ENCODE measurements at regions not wholly inside any gene's neighbourhood (a gene's known extent, or its start where the extent isn't known, plus 50 kb on each side); places are given as distances from the start of the nearest gene placed in this dataset.
"Not testable (repeated sequence)": the region's sequence is repeated elsewhere in the genome, so short reads cannot be mapped to it uniquely, and the experiment has no call there.

DNA sequence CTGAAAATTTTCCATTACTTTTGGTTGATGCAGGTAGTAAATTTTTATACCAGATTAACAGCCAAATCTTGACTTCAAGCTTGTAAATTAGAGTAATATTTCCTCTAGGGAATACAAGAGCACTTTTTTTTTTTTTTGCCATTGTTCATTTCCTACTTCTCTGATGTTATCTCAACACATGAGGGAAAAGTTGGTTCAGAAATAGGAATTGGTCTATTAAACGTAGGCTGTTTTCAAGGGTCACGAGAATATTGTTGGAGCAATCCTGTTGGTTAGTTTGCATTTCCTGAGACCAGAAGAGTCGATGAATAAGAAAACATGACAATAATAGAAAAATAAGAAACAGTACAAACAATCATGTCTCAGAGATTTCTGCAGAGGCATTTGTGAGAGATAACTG is 453.9 kb upstream of the CCDC179 start:
- DNase-seq, result no peak
- Histone ChIP-seq H3K36me3 (ENCODE audit: insufficient read depth, low read length) (no peaks in the 10 kb centered on the region), H3K4me3 (ENCODE audit: low read length) (no peak overlapping the region), H3K4me1 (ENCODE audit: insufficient read depth, low read length) (no peaks in the 10 kb centered on the region), H3K9me3 (ENCODE audit: low read length) (no peaks in the 10 kb centered on the region), H3K27me3 (ENCODE audit: insufficient read depth, low read length, poor library complexity, severe bottlenecking) (no peaks in the 10 kb centered on the region), H3K27ac (ENCODE audit: low read depth, low read length) (no peak overlapping the region)
- Mint-ChIP-seq H3K27ac (no peak overlapping the region), H3K9me3 (peaks cover 0 to 23% (median 11%) of the 10 kb centered on the region in 5 donors), H3K4me3 (no peak overlapping the region), H3K4me1 (no peaks in the 10 kb centered on the region), H3K27me3 (no peaks in the 10 kb centered on the region), H3K36me3 (no peaks in the 10 kb centered on the region)
- POLR2A ChIA-PET, result no interaction called here
- CTCF ChIA-PET, result no interaction called here

DNA sequence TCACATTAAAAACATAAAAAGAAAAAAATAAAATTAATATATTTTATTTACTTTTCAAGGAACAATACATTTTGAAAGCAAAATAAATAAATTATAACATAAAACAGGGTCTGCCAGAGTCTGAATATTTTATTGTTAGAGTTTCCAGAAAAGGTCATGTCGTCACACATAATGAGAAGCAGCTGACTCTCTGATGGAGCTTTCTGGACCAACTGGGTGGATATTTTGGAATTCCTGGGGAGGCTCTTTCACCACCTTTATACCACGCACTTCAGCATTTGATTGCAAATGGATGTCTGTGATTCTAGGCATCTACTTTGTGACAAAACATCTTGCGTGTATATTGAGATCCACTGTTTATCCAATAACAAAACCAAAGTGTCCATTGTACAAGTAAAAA is 455.0 kb upstream of the CCDC179 start:
- ChIA-PET CTCF (no interaction called here), POLR2A (no interaction called here)
- H3K36me3 ChIP-seq (ENCODE audit: insufficient read depth, low read length), result no peaks in the 10 kb centered on the region
- H3K4me1 ChIP-seq (ENCODE audit: insufficient read depth, low read length), result no peaks in the 10 kb centered on the region
- no peak overlapping the region for H3K27ac ChIP-seq (ENCODE audit: low read depth, low read length)
- peaks cover 6 to 28% (median 9%) of the 10 kb centered on the region in 5 donors for H3K9me3 Mint-ChIP-seq
- no peaks in the 10 kb centered on the region for H3K27me3 ChIP-seq (ENCODE audit: insufficient read depth, low read length, poor library complexity, severe bottlenecking)
- no peaks in the 10 kb centered on the region for H3K27me3 Mint-ChIP-seq
- no peak overlapping the region for H3K4me3 ChIP-seq (ENCODE audit: low read length)
- no peak overlapping the region for H3K27ac Mint-ChIP-seq
- H3K4me3 Mint-ChIP-seq, result no peak overlapping the region
- DNase-seq, result no peak
- H3K36me3 Mint-ChIP-seq, result no peaks in the 10 kb centered on the region
- no peaks in the 10 kb centered on the region for H3K4me1 Mint-ChIP-seq
- H3K9me3 ChIP-seq (ENCODE audit: low read length), result no peaks in the 10 kb centered on the region

DNA sequence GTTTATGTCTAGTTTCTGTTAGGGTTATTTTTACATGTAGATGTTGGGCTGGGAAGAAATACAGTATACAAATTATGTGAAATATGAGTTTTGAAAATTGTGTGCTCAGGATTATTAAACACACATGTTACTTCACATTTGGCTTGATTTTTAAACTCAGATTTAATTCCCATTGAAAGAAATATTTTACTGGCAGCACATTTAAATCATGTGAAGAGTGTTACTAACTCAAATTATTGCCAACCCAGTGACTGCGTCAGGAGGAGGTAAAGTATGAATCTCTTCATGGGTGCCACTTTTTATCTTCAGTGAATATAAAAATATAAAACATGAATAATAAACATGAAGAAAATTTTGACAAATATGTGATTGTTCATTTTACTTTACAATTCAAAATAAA is 457.5 kb upstream of the CCDC179 start:
- H3K4me1 Mint-ChIP-seq, result no peaks in the 10 kb centered on the region

DNA sequence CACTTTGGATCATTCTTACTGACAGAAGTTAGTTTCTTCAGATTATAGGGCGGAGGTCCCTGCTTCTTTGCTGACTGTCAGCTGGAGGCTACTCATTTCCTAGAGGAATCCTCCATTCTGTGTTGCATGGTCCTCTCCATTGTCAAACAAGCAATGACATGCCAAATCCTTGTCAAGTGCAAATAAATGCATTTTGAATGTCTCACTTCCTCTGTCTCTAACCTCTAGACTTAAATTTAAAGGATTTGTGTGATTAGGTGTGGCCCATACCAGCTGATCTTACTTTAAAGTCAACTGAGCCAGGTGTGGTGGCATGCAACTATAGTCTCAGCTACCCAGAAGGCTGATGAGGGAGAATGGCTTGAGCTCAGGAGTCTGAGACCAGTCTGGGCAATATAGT is 458.4 kb upstream of the CCDC179 start:
- Histone ChIP-seq H3K27me3 (ENCODE audit: insufficient read depth, low read length, poor library complexity, severe bottlenecking) (no peaks in the 10 kb centered on the region), H3K27ac (ENCODE audit: low read depth, low read length) (no peak overlapping the region), H3K9me3 (ENCODE audit: low read length) (no peaks in the 10 kb centered on the region), H3K36me3 (ENCODE audit: insufficient read depth, low read length) (no peaks in the 10 kb centered on the region), H3K4me1 (ENCODE audit: insufficient read depth, low read length) (no peaks in the 10 kb centered on the region), H3K4me3 (ENCODE audit: low read length) (no peak overlapping the region)
- CTCF ChIA-PET, result no interaction called here
- DNase-seq, result no peak
- Mint-ChIP-seq H3K4me1 (no peaks in the 10 kb centered on the region), H3K9me3 (peaks cover 9 to 27% (median 16%) of the 10 kb centered on the region in 5 donors), H3K27me3 (no peaks in the 10 kb centered on the region), H3K4me3 (no peak overlapping the region), H3K27ac (no peak overlapping the region), H3K36me3 (no peaks in the 10 kb centered on the region)
- POLR2A ChIA-PET, result no interaction called here

More for the DNA sequence above, 457.5 kb upstream of the CCDC179 start:
- Mint-ChIP-seq H3K9me3 (peaks cover 11 to 24% (median 15%) of the 10 kb centered on the region in 5 donors), H3K27me3 (no peaks in the 10 kb centered on the region), H3K36me3 (no peaks in the 10 kb centered on the region), H3K4me3 (no peak overlapping the region), H3K27ac (no peak overlapping the region)
- ChIA-PET POLR2A (no interaction called here), CTCF (no interaction called here)
- Histone ChIP-seq H3K9me3 (ENCODE audit: low read length) (no peaks in the 10 kb centered on the region), H3K36me3 (ENCODE audit: insufficient read depth, low read length) (no peaks in the 10 kb centered on the region), H3K27ac (ENCODE audit: low read depth, low read length) (no peak overlapping the region), H3K4me3 (ENCODE audit: low read length) (no peak overlapping the region), H3K4me1 (ENCODE audit: insufficient read depth, low read length) (no peaks in the 10 kb centered on the region), H3K27me3 (ENCODE audit: insufficient read depth, low read length, poor library complexity, severe bottlenecking) (no peaks in the 10 kb centered on the region)
- no peak for DNase-seq

DNA sequence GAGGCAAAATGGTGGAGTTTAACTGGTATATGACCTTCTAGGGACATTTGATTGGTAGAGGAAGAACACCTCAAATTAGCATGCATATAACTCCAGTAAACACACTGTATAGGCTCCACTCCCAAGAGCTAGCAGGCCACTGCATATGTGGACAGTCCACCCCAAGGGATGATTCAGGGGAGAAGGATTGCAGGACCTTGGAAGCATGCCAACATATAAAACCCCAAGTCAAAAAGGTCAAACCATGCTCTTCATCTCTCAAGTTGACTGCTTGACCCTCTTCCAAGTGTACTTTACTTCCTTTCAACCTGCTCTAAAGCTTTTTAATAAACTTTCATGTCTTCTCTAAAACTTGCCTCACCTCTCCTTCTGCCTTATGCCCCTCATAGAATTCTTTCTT is 459.9 kb upstream of the CCDC179 start:
- Histone ChIP-seq H3K27me3 (ENCODE audit: insufficient read depth, low read length, poor library complexity, severe bottlenecking) (no peaks in the 10 kb centered on the region), H3K9me3 (ENCODE audit: low read length) (no peaks in the 10 kb centered on the region), H3K4me1 (ENCODE audit: insufficient read depth, low read length) (no peaks in the 10 kb centered on the region), H3K36me3 (ENCODE audit: insufficient read depth, low read length) (no peaks in the 10 kb centered on the region), H3K27ac (ENCODE audit: low read depth, low read length) (no peak overlapping the region), H3K4me3 (ENCODE audit: low read length) (no peak overlapping the region)
- H3K27me3 Mint-ChIP-seq, result no peaks in the 10 kb centered on the region
- ChIA-PET POLR2A (no interaction called here), CTCF (no interaction called here)
- no peaks in the 10 kb centered on the region for H3K4me1 Mint-ChIP-seq
- H3K27ac Mint-ChIP-seq, result no peak overlapping the region
- H3K4me3 Mint-ChIP-seq, result no peak overlapping the region
- H3K36me3 Mint-ChIP-seq, result no peaks in the 10 kb centered on the region
- peaks cover 10 to 30% (median 19%) of the 10 kb centered on the region in 5 donors for H3K9me3 Mint-ChIP-seq
- no peak for DNase-seq

DNA sequence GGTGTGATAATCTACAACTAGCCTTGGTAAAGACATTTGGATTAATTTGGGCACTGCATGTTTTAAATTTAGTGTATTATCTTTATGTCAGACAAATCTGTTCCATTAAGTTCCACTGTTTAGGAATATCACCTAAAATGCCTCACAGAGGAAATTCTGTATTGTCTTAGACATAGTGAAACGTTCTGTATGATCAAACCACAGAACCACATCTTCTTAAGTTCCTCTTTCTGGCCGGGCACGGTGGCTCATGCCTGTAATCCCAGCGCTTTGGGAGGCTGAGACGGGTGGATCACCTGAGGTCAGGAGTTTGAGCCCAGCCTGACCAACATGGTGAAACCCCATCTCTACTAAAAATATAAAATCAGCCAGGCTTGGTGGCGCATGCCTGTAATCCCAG is 475.3 kb upstream of the CCDC179 start:
- H3K36me3 Mint-ChIP-seq, CTCF ChIA-PET: not testable (repeated sequence)

DNA sequence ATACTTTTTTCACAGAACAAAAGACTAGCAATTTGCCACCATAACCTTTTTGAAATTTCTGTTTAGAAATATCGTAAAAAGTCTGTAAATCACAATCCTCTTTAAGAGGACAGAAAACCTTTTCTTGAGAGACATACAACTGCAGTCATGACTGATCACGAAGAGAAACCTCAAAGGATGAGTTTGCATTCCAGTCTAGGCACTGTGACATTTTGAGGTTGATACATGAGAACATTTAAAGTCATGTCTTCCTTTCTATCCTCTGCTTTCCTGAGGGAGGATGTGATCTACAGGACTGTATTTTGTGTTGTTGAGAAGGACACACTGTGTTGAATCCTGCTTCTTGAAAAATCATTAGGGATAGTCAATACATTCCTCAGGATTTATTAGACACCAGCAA is 476.7 kb upstream of the CCDC179 start:
- no peak overlapping the region for H3K4me3 Mint-ChIP-seq
- ChIA-PET CTCF (no interaction called here), POLR2A (no interaction called here)
- peaks cover 0 to 31% (median 2%) of the 10 kb centered on the region in 5 donors for H3K9me3 Mint-ChIP-seq
- no peak overlapping the region for H3K4me3 ChIP-seq (ENCODE audit: low read length)
- no peaks in the 10 kb centered on the region for H3K36me3 ChIP-seq (ENCODE audit: insufficient read depth, low read length)
- no peaks in the 10 kb centered on the region for H3K4me1 Mint-ChIP-seq
- H3K27me3 Mint-ChIP-seq, result no peaks in the 10 kb centered on the region
- H3K27ac Mint-ChIP-seq, result no peak overlapping the region
- DNase-seq, result no peak
- H3K4me1 ChIP-seq (ENCODE audit: insufficient read depth, low read length), result no peaks in the 10 kb centered on the region
- H3K9me3 ChIP-seq (ENCODE audit: low read length), result no peaks in the 10 kb centered on the region
- H3K36me3 Mint-ChIP-seq, result no peaks in the 10 kb centered on the region
- no peaks in the 10 kb centered on the region for H3K27me3 ChIP-seq (ENCODE audit: insufficient read depth, low read length, poor library complexity, severe bottlenecking)
- no peak overlapping the region for H3K27ac ChIP-seq (ENCODE audit: low read depth, low read length)

More for the DNA sequence above, 475.3 kb upstream of the CCDC179 start:
- POLR2A ChIA-PET; H3K27ac Mint-ChIP-seq; H3K4me3 ChIP-seq (ENCODE audit: low read length); H3K27me3 ChIP-seq (ENCODE audit: insufficient read depth, low read length, poor library complexity, severe bottlenecking); H3K4me1 ChIP-seq (ENCODE audit: insufficient read depth, low read length); H3K27me3 Mint-ChIP-seq; H3K4me1 Mint-ChIP-seq; H3K4me3 Mint-ChIP-seq; H3K36me3 ChIP-seq (ENCODE audit: insufficient read depth, low read length); H3K9me3 ChIP-seq (ENCODE audit: low read length); H3K27ac ChIP-seq (ENCODE audit: low read depth, low read length); DNase-seq: not testable (repeated sequence)
- peaks cover 2 to 40% (median 4%) of the 10 kb centered on the region in 5 donors for H3K9me3 Mint-ChIP-seq

DNA sequence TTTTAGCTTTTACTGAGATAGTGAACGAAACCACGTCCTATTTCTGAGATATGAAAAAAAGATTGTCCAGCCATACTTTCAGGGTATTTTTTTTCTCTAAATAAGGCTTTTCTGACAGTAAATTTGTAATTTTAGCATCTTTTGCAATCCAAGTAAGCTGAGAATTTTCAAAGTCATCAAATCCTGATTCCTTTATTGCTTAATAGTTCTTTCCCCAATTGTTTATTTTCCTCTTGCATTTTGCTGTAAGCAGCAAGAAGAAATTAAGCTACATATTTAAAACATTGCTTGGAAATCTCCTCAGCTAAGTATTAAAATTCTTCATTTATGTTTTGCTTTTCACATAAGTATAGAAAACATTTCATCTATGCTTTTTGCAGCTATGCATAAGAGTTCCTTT is 493.3 kb upstream of the CCDC179 start:
- Histone ChIP-seq H3K36me3 (ENCODE audit: insufficient read depth, low read length) (no peaks in the 10 kb centered on the region), H3K4me1 (ENCODE audit: insufficient read depth, low read length) (no peaks in the 10 kb centered on the region), H3K4me3 (ENCODE audit: low read length) (no peak overlapping the region), H3K27ac (ENCODE audit: low read depth, low read length) (no peak overlapping the region), H3K27me3 (ENCODE audit: insufficient read depth, low read length, poor library complexity, severe bottlenecking) (no peaks in the 10 kb centered on the region), H3K9me3 (ENCODE audit: low read length) (no peaks in the 10 kb centered on the region)
- Mint-ChIP-seq H3K9me3 (peaks cover 2 to 18% (median 8%) of the 10 kb centered on the region in 5 donors), H3K4me1 (no peaks in the 10 kb centered on the region), H3K27me3 (no peaks in the 10 kb centered on the region), H3K36me3 (peaks cover 0 to 1% (median 0%) of the 10 kb centered on the region in 3 donors), H3K4me3 (no peak overlapping the region), H3K27ac (no peak overlapping the region)
- no peak for DNase-seq
- ChIA-PET POLR2A (no interaction called here), CTCF (no interaction called here)

DNA sequence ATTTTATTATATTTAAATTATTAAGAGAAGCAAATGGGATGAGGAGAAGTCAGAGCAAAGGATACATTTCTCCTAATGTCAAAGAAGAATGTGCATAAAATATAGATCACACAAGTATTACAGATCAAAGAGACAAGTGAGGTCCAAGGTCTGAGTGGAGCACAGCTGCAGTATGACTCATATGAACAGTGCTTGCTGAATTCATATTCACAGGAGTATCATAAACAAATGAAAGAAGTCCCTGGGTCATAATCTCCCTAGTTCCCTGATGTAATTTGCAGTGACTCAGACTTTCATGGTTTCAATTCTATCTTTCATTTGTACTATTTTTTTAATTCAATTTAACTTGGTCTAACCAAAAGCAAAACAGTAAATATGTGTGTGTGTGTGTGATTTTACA is 499.0 kb upstream of the CCDC179 start:
- no peaks in the 10 kb centered on the region for H3K4me1 ChIP-seq (ENCODE audit: insufficient read depth, low read length)
- no peaks in the 10 kb centered on the region for H3K27me3 ChIP-seq (ENCODE audit: insufficient read depth, low read length, poor library complexity, severe bottlenecking)
- Mint-ChIP-seq H3K4me1 (no peaks in the 10 kb centered on the region), H3K4me3 (no peak overlapping the region), H3K36me3 (peaks cover 0 to 6% (median 0%) of the 10 kb centered on the region in 3 donors), H3K27me3 (no peaks in the 10 kb centered on the region), H3K27ac (no peak overlapping the region), H3K9me3 (peaks cover 10 to 25% (median 12%) of the 10 kb centered on the region in 5 donors)
- H3K9me3 ChIP-seq (ENCODE audit: low read length), result no peaks in the 10 kb centered on the region
- POLR2A ChIA-PET, result no interaction called here
- CTCF ChIA-PET, result no interaction called here
- no peaks in the 10 kb centered on the region for H3K36me3 ChIP-seq (ENCODE audit: insufficient read depth, low read length)
- H3K27ac ChIP-seq (ENCODE audit: low read depth, low read length), result no peak overlapping the region
- no peak for DNase-seq
- H3K4me3 ChIP-seq (ENCODE audit: low read length), result no peak overlapping the region
